ENCODE measurements at regions not wholly inside any gene's neighbourhood (a gene's known extent, or its start where the extent isn't known, plus 50 kb on each side); places are given as distances from the start of the nearest gene placed in this dataset.

GRCh38 chr3:151552589-151552988 lies 91.7 kb upstream of the IGSF10 start:
- TF ChIP-seq CTCF (IDR thresholded peaks at IDR 0.05) (no peak), POLR2A (IDR thresholded peaks at IDR 0.05; ENCODE audit: low read depth) (no peak)
